Pons (tissue), 1 donor: ENCODE measurements at regions not wholly inside any gene's neighbourhood (a gene's known extent, or its start where the extent isn't known, plus 50 kb on each side); places are given as distances from the start of the nearest gene placed in this dataset.

Source experiments
- DNase-seq: peaks from one replicate; pipeline ENCODE4 v3.0.0-alpha.2; 2016; ENCODE audit warnings: low spot score

DNA sequence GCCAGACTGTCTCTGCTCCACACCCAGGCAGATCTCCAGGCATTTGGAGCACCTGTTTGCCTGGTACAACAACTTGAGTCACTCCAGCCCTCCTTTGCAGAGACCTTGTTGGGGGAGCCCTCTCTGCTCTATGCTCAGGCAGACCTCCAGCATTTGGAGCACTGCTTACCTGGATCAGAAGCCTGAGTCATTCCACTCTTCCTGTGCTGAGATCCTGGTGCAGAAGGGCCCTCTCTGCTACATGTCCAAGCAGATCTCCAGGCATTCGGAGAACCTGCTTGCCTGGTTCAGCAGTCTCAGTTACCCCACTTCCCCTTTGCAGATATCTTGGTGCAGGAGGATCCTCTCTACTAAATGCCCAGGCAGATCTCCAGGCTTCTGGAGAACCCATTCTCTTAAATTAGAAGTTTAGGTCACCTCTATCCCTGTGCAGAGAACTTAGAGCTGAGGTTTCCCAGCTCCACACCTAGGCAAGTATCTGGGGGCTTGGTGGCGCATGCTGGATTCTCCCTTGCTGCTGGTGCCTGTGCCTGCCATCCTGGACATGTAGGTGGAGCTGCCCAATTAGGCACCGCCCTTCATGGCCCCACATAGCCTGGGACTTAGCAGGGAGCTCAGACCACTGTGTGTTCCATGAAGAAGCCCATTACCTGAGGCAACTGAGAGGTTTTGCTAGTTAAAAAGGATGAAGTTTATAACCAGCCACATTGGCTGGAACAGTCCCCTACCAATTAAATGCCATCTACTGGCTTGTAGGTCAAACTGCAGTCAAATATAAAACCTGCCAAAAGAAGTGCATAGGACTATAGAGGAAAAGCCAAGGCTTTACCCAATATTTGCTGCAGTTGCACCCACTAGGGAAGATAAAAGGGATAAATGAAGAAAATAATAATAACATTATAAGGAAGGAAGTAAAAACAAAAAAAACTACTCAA is 97.6 kb upstream of the SLITRK6 start:
- no peak for DNase-seq

DNA sequence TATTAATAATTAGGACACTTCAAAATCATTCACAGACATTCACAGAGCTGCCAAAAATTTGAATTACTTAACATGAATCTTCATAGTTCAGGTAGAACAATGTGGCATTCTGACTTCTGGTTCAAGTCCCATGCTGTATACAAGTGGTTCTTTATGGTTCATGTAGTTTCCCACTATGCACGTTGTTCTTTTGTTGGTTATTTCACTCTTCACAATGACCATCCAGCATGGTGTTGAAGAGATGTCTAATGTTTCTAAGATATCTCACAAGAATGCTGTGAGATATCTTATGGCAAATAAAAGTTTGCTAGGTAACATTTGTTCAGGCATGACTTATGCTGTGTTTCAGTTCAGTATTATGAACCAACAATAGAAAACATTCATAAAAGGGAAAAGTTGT is 88.2 kb upstream of the SLITRK6 start:
- DNase-seq: no peak

DNA sequence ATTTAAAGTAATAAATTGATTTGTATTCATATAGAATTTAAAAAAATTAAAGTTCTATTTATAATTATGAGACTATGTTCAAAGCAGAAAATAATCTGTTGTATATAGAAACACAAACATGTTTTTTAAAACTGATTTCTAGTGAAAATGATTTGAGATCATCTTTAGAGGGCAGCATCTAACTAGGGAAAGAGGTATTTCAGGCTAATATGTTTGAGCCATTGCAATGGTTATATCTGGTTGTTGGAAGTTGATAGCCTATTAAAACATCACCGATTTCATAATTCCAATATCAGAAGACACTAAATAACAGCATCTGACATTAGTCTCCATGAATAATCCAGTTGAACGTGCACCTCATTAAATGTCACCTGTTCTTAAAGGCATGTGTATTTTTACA is 79.8 kb upstream of the SLITRK6 start:
- DNase-seq: no peak

DNA sequence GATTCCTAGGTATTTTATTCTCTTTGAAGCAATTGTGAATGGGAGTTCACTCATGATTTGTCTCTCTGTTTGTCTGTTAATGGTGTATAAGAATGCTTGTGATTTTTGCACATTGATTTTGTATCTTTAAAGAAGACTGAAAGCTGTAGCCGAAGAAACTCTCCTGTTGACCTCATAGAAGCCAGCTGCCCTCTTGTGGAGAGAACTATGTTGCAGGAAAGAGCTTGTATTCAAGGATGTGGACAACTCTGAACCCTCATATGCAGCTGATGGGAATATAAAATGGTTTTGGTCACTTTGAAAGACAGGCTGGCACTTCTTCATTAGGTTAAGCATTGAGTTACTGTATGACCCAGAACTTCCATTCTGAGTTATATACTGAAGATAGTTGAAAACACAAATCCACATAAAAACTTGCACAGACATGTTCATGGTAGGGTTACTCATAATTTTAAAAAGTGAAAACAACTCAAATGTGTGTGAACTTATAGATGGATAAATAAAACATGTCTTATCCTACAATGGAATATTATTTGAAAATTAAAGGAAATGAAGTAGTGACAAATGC is 65.8 kb upstream of the SLITRK6 start:
- DNase-seq: peak; percentile 27

DNA sequence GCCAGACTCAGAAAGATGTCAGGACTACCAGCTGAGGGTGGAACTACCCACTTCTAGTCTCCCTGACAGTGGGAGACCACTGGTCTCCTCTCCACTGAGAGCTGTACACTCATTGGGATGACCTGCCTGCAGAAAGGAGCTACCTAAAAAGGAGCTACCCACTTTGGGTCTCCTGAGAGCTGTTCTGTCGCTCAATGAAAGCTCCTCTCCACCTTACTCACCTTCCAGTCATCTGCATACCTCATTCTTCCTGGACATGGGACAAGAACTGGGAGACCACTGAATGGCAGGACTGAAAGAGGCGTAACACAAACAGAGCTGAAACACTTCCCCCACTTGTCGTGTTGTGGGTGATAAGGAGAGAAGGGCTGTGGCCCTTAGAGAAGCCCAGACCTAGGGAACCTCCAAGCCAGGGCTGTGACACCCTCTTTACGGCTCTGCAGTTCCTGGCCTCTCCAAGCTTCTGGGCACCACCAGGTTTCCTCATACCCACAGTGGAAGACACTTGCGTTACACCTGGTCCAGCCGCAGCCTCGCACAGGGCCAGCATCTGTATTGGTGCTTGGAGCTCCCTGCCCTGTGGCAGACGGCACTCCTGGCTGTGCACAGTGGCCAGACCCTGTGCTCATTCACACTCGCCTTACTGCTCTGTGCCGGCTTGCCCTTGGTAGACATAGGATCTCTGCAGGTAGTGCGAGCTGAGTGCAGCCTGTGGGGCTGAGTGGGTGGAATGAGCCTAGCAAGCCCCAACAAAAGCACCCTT is 54.9 kb upstream of the SLITRK6 start:
- DNase-seq: no peak

DNA sequence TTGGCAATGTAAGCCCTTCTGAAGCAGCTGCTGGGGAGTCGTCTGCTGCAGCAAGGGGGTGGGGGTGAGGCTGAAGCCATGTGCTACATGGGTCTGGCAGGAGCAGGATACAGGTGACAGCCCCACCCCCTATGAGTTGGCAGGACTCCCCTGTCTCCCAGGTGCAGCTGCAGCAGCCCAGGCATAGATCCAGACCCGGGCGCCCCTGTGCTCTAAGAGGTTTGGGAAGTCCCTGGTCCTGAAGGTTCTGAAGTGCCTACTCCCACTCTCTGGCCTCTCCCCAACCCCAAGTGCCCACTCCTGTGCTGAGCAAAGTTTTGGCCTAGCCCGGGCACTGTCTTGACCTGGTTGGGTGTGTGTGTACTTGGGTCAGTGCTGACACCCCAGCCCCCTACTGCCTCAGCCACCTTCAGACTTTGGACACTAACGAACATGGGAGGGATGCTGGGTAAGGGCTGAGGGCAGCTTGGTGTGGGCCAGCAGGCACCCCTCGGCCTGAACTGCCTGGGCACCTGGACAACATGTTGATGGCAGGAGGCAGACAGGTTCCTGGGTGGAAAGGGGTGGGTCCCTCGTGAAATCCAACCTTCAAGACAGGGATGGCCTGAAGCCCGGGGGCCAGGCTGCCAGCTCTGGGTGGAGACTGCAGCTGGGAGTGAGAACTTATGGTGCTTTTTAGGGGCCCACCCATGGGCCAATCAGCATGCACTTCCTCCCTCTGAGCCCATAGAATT is 54.1 kb upstream of the SLITRK6 start:
- no peak for DNase-seq
